ENCODE measurements at regions not wholly inside any gene's neighbourhood (a gene's known extent, or its start where the extent isn't known, plus 50 kb on each side); places are given as distances from the start of the nearest gene placed in this dataset.

- TF ChIP-seq CTCF (IDR thresholded peaks at IDR 0.05; ENCODE audit: borderline replicate concordance, extremely low read depth, low read length, poor library complexity, severe bottlenecking) (no peak), EZH2 (IDR thresholded peaks at IDR 0.05; ENCODE audit: borderline replicate concordance, low read depth, low read length, severe bottlenecking) (no peak)
Observed at GRCh38 chr1:199682081-199682480, 345.4 kb upstream of the NR5A2 start.

Data from DND-41 (cell line).